BJ (cell line): ENCODE measurements at regions not wholly inside any gene's neighbourhood (a gene's known extent, or its start where the extent isn't known, plus 50 kb on each side); places are given as distances from the start of the nearest gene placed in this dataset.

Experiments used
- CTCF ChIA-PET: fragments of 350-600 bp; formaldehyde crosslinking; extraction: SDS; loops from one replicate; lab custom pipeline; 2021; ENCODE audit warnings: antibody characterized with exemption, inconsistent platforms; lab: Yijun Ruan, JAX
- POLR2A ChIA-PET: fragments of 300-600 bp; sonication (Branson Sonifier 250); formaldehyde crosslinking; extraction: SDS; loops from one replicate; lab custom pipeline; 2021; ENCODE audit warnings: antibody characterized with exemption; lab: Charles Lee
- DNase-seq: peaks from one replicate; pipeline ENCODE4 v3.0.0-alpha.2; 2011; ENCODE audit warnings: low read depth
- H3K27me3 ChIP-seq: 2 replicates; pipeline ENCODE4 v1.6.0; 2011; ENCODE audit warnings: low read length; ENCODE audit not compliant: control insufficient read depth, insufficient read depth
- H3K36me3 ChIP-seq: 2 replicates; pipeline ENCODE4 v1.5.1; 2011; ENCODE audit warnings: low read length; ENCODE audit not compliant: control insufficient read depth, insufficient read depth
- H3K4me3 ChIP-seq: 2 replicates; pipeline ENCODE4 v1.5.1; 2011; ENCODE audit warnings: low read depth, mild to moderate bottlenecking, control low read depth, low read length
- CTCF ChIP-seq: IDR thresholded peaks from 2 replicates; pipeline ENCODE4 v1.5.1; 2011; ENCODE audit warnings: low read depth, mild to moderate bottlenecking, control low read depth, inconsistent platforms, low read length, moderate library complexity; ENCODE audit not compliant: insufficient read depth

- Histone ChIP-seq H3K36me3 (no peaks in the 10 kb centered on the region), H3K4me3 (no peak overlapping the region), H3K27me3 (no peaks in the 10 kb centered on the region)
- CTCF ChIA-PET, result no interaction called here
- no peak for DNase-seq
- TF ChIP-seq CTCF, result no peak
- POLR2A ChIA-PET, result no interaction called here
Measured at GRCh38 chrX:42459735-42460134, 318.2 kb downstream of the PPP1R2C start.

- no peak for DNase-seq
- no peaks in the 10 kb centered on the region for H3K36me3 ChIP-seq
Measured at GRCh38 chrX:42456176-42456700, 321.7 kb downstream of the PPP1R2C start.

GRCh38 chrX:42450228-42450627, 327.7 kb downstream of the PPP1R2C start:
- no peak for DNase-seq
- CTCF ChIA-PET, result interaction anchor here (0.6 kb wide), 1 partner anchor 10 kb away, joined by 3 read pairs; no protein-coding TSS in a partner anchor
- no peaks in the 10 kb centered on the region for H3K36me3 ChIP-seq
- POLR2A ChIA-PET, result no interaction called here
- no peak overlapping the region for H3K4me3 ChIP-seq
- H3K27me3 ChIP-seq, result no peaks in the 10 kb centered on the region
- TF ChIP-seq CTCF, result no peak

More at GRCh38 chrX:42456176-42456700, 321.7 kb downstream of the PPP1R2C start:
- H3K27me3 ChIP-seq, result no peaks in the 10 kb centered on the region
- ChIA-PET POLR2A (no interaction called here), CTCF (no interaction called here)
- no peak for TF ChIP-seq CTCF
- H3K4me3 ChIP-seq, result no peak overlapping the region

GRCh38 chrX:42443267-42443666, 334.7 kb downstream of the PPP1R2C start:
- TF ChIP-seq CTCF, result no peak
- Histone ChIP-seq H3K27me3 (no peaks in the 10 kb centered on the region), H3K36me3 (no peaks in the 10 kb centered on the region), H3K4me3 (no peak overlapping the region)
- CTCF ChIA-PET, result no interaction called here
- POLR2A ChIA-PET, result no interaction called here
- no peak for DNase-seq

GRCh38 chrX:42442745-42443144, 335.2 kb downstream of the PPP1R2C start:
- Histone ChIP-seq H3K27me3 (no peaks in the 10 kb centered on the region), H3K36me3 (no peaks in the 10 kb centered on the region), H3K4me3 (no peak overlapping the region)
- ChIA-PET POLR2A (no interaction called here), CTCF (no interaction called here)
- DNase-seq, result no peak
- TF ChIP-seq CTCF, result no peak
